ENCODE measurements at regions not wholly inside any gene's neighbourhood (a gene's known extent, or its start where the extent isn't known, plus 50 kb on each side); places are given as distances from the start of the nearest gene placed in this dataset.

DNA sequence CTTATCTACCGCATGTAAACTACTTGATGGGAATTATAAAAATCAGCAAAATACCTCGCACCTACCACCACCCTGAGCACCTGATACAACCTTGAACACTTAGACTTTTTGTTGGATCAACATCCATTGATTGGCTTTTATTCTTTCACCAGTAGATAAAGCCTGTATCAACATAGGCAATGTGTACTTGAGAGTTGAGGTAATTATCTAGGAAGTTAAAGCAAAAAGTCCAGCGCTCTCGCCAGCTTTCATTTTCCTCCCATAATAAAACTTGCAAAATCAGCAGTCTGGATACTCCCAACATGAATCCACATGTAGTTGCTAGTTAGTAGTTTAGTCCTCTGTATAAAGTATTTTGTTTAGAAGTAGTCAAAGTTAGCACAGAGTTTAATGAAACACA is 132.0 kb upstream of the PRDM1 start:
- no peak for DNase-seq

DNA sequence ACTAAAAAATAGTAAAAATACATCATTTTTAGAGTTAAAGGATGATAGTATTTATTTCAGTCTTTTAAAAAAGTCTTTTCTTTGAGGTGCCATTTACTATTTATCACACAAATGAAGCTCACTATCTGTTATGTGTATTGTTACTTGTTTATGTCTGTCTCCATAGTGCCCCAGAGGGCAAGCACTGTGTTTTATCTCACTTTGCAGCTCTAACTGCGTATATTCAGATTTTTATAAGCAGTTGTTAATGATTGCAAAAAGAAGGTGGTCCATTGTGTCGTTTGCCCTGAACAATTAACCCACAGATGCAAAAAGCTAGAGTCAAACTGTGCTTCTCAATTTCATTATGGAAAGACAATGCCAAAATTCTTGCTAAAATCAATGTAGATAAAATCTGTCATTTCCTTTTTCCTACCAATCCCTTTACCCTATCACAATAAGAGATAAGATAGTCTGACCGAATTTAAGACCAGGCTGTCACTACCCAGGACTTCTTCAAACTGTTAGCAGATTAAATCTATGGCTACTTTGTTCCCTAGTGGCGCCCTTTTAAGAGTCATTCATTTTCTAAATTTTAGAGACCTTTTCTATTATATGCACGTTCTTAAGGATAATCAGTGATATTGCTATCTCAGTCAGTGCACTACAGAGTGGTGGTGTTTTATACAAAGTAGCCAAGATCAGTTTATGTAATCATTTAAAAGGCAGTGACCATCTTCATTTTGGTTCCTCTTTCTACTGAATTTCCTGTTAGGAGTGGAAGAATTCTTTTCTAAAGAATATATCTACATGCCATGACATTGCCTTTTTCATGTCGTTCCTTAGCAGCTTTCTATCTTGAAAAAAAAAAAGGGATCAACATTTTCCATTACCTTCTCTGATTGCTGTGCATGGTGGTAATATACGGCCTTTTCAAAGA is 133.1 kb upstream of the PRDM1 start:
- DNase-seq, result no peak

DNA sequence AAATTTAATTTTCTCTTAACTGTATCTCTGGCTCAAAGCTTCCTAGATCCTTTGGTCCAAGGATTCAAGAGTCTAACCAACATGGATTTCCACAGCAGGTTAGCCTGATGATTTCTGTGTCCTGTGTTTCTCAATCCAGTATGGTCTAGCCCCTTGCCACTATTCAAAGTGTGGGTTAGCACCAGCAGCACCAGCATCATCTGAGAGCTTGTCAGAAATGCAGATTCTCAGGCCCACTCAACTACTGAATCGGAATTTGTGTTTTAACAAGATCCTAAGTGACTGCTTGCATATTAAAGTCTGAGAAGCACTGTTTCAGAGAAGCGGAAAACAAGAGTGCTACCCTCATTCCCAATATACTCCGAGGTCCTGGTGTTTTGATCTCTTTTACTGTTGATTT is 133.8 kb upstream of the PRDM1 start:
- no peak for DNase-seq

DNA sequence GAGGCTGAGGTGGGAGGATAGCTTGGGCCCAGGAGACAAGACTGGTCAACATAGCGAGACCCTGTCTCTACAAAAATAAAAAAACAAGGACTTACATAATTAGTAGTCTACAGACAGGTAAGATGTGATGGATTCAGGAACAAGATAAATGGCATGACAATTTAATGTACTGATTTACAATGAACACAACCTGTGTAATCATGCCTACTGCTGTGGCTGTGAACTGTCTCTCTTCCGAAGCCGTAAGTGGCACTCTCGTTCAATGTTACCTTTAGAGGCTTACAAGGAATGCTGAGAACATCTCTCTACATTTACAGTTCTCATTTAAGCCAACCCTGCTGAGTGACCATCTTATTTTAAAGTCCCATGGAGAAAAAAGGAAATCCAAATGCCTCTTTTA is 134.8 kb upstream of the PRDM1 start:
- no peak for DNase-seq

DNA sequence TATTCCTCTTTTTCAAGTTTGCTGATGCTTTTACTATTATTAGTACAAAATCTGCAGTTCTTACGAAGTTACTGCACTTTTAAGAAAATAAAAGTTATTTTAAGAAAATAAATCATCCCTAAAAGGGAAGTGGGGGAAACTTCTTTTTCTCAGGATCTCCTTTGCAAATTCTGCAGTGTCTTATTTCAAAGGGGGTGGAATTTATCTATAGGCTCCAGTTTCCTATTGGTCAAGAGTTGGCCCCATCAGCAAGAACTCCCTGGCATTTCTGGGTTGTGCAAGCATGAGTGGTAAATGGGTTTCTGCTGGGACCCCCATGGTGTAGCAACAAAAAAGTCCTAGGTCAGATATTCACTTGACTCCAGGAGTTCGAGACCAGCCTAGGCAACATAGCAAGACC is 136.3 kb upstream of the PRDM1 start:
- DNase-seq, result no peak

DNA sequence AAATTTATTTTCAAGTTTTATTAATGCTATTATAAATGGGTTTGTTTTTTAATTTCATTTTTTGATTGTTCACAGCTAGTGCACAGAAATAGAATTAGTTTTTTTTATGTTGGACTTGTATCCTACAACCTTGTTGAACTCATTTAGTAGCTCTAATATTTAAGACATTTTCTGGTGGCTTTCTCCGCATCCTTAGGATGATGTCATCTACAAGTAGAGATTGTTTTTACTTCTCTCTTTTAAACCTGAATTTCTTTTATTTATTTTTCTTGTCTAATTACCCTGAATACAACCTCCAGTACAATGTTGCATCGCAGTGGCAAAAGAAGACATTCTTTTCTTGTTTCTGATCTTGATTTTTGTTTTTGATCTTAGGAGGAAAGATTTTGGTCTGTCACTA is 142.6 kb upstream of the PRDM1 start:
- no peak for DNase-seq

DNA sequence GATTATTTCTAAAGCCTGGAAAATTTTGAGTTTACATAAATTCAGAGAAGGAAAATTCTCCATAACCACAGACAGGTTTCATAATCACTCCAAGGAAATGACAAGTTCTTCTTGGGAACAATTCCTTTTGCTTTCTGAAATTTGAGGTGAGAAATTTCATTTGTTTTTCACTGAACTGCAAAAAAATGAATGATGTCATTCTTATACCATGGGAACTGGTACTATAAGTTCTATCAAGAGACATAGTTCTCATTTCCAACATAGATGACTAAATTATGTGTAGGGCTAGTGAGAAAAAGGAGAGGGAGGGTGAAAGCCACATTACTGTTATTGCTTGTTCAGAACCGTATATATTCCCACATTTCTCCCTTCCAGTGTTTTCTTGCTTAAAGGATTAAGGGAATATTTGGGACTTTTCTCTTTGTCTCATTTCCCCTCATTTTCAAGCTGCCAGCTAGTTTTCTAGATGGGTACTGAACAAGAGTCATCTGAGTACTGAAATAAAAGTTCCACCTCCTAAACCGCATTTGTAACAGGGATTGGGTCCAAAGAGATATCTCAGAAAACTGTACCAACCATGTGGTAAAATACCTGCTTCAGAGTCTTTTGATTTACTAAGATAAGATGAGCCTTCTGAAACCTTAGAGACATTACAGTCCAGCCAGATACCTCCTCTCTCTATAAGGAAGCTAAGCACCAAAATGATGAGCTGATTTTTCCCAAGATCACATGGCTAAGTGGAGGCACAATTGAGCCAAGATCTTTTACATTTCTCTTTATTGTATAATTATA is 144.3 kb upstream of the PRDM1 start:
- no peak for DNase-seq

DNA sequence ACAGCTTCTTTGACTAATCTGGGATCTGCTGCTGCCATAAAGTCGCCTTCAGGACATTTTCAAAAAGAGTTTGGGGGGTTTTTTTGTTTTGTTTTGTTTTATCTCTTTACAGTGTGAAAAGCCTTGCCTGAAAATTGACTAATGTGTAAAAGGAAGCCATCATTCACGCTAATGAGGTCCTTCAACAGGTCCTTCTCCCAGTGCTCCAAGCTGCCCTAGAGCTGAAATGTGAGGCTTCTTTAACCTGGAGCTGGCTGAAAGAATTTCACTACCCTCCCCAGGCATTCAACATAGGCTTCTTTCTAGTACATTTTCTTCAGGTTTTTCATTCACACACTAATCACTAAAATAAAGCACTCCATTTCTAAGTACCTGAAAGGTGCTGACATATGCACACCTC is 145.1 kb upstream of the PRDM1 start:
- DNase-seq, result no peak

DNA sequence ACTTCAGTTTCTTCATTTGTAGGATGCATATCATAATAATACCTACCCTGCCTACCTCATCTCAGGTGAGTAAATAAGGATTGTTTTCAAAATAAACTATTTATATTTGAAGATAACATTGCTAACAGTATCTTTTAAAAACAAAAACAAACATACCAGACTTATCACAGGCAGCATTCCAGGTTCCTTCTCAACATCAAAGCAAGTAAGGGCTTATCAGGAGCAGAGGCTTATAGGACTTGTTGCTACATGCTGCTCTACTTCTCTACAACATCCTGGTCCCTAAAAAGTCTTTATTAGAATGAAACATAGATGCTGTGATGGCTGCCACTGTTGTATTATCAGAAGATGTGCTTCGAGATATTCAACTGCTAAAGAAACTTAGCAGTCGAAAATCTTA is 149.2 kb upstream of the PRDM1 start:
- DNase-seq, result no peak

DNA sequence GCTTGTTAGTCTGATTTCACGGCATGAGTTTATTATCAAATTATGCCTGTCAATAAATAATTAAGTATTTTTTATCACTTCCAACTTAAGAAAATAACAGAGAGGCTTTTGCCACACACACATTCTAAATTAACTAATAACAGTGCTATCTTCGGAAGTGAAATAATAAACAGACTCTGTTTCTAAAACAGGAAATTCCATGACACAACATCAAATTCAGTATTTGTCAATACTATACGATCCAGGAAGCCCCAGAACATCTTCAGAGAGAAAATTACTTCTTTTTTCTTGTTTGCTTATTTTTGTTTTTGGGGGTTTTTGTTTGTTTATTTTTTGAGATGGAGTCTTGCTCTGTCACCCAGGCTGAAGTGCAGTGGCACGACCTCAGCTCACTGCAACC is 150.7 kb upstream of the PRDM1 start:
- no peak for DNase-seq

DNA sequence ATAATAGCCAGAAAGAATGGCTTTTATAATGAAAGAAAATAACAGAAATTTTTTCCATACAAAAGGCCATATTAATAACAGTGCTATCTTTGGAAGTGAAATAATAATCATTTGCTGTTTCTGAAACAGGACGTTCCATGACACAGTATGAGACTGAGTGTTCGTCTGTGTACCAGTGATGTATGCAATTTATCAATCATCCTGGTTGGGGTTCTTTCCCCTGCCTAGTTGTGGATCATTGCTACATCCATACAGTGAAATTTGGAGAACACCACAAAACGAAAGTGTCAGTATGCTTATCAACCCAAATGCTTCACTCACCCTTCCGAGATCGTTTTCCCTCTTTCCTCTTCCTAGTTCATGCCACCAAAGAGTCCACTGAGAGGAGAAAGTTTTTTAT is 151.4 kb upstream of the PRDM1 start:
- DNase-seq, result no peak

DNA sequence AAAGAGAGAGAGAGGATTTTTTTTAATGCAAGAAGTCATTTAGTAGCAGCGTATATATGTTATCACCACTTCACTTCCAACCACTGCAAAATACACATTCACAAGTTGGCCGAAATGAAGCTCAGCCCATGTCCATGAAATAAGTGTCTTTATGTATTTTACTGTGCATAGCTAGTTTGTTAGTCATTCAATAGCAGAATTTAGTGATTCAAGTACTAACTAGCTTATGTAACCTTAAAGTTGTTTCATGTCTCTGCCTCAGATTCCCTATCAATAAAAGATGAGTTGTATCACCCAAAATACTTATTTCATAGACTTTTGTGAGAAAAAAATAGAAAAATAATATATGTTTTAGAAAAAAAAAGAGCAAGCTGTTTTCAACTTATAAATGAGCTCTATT is 153.7 kb upstream of the PRDM1 start:
- no peak for DNase-seq

DNA sequence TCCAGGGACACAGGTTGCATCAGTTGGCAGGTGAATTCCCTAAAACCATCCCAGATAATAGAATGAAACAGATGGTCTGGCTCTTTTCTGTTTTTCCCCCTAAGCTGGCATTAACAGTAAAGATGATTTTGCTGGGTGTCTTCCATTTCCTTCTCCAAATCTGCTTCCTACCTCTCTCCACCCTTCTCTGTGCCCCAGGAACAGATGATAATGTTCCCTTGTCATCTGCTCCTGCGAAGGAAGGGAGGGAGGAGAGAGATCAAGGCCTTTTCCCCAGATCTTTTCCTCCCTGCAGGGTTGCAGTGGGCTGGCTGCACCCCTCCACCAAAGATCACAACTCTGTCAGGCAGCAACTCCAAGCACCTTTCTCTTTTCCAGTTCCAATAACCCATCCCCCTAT is 156.5 kb upstream of the PRDM1 start:
- no peak for DNase-seq

DNA sequence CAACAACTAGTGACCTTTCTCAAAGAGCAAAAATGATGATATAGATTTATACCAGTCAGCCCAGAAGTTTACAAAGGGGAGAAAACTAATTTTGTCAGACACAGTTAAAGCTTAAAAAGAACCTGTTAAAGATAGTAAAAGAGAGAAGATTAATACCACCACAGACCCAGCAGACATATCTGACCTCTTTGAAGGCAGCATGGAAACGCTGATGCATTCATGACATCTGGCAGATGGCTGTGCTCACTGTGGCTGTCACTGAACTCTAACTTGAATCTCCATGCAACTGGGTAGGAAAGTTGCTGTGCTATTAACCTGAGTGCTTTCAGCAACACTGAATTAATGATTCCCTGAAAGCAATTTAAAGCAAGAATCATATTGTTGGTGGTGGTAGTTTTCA is 159.8 kb upstream of the PRDM1 start:
- DNase-seq, result no peak

DNA sequence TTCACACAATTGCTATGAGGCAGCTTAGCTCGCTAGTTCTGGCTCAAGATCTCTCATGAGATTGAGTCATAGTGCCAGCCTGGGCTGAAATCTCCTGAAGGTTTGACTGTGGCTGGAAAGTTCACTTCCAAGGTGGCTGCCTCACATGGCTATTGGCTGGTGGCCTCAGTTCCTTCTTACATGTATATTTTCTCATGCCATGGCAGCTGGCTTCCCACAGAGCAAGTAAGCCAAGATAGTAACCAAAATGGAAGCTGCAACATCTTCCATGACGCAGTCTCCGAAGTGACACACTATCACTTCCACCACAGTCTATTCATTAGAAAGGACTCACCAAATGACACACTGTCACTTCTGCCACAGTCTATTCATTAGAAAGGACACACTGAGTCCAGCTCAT is 160.4 kb upstream of the PRDM1 start:
- no peak for DNase-seq

DNA sequence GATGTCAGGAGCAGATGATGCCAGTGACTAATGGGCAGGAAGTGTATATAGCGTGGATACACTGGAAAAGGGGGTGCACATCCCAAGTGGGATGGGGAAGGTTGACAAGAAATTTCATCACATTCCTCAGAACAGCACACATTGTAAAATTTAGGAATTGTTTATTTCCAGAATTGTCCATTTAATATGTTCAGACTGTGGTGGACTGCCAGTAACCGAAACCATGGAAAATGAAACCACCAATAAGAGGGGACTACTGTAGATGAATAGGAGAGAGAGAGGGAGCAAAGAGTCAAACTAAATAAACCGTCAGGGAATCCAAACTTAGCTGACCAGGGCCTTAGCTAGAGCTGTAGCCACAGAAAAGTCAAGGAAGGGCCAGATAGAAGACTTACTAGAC is 164.4 kb upstream of the PRDM1 start:
- DNase-seq, result no peak

DNA sequence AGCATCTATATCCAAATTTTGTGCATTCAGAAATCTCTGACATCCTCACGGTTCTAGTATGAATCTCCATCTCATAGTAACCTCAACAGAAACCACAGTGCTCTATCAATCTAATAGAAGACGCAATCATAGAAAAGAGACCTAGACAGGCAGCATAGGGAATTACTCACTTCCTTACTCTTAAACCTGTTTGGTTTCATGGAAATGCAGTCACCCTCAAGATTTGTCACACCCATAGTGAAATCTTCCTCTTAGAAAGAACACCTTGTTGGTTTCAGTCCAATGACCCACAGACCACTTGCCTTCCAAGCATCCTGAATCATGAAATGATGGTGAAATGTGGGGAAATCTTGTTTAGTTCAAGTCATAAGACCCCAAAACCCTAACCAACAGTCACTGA is 166.1 kb upstream of the PRDM1 start:
- DNase-seq, result no peak

DNA sequence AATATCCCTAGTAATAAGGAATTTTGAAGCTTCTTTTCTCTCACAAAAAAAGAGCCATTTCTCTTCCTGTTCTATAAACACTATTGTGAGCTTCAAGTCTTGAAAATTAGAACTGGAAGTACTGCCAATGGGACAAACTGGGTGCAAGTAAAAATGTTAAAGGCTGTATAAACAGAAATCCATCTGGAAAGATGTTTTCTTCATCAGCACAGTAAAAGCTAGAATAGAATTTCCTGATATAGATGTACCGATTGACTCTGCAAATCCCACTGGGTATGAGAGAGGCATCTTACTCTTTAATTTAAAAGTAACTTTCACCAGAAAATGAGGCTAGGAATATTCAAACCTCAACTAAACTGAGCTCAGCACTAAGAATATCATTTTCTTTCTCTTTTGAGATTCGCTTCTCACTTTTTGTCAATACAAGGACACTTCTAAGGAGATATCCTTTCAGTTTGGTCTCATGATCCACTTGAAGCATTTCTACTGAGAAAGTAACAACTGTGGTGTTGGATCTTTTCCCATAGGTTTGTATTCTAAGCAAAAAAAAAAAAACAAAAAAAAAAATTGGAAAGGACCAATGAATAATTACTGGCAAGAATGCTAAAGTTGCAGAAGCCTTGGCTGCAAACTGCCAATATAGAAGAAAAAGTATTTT is 169.0 kb upstream of the PRDM1 start:
- no peak for DNase-seq

DNA sequence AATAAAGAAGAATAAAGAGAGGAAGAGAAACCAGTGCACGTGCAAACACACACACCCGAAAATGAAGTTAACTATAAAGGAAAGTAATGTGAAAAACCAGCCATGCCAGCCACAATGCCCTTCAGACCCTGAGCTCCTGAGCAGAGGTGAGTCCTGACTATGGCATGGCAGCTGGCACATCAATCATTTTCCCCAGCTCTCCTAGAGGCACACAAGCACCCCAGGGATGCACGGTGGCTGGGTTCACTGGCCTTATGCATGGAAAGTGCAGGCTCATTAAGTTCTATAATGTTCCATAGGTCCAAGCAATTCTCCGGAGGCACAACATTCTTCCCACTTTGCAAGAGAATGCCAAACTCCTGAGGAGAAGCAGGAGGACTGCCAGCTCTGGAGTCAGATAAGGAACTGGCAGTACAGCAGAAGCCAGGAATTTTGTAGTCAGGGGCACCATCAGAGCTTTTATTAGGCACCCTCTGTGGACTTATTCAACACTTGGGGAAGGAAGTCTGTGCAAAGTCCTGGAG is 175.0 kb upstream of the PRDM1 start:
- DNase-seq, result no peak

DNA sequence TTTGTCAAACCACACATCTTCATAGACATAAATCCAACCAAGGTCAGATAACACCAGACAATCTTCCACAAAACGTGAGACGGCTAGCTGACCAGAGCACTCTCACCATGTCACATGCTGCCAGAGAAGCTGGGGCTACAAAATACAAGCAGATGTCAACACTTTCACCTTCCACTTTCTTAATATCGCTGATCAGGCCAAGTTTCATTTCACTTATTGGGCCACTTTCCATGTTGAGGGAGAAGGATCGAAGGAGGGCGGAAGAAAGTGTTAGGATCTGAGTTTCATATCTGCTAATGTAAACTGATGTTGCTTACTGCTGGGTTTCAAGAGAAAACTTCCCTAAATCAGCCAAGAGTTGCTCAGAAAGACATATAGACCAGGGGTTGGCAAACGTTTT is 177.0 kb upstream of the PRDM1 start:
- DNase-seq, result no peak

DNA sequence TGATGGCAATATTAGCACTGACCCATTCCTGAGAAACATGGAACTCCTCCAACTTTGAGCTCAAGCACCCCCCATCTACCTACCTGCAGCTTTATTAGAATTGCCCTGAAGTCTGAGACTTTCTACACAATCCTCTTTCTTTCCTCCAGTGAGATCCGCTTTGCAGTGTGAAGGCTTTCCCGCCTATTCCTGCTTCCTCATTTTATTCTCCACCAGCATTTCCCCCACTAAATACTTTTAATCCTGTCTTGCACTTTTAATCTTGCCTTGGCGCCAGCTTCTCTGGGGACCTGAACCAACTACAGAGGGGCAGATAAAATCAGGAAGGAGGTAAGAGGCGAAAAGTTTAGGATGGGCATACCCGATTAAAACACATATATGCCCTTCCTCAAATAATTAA is 178.1 kb upstream of the PRDM1 start:
- DNase-seq, result no peak

DNA sequence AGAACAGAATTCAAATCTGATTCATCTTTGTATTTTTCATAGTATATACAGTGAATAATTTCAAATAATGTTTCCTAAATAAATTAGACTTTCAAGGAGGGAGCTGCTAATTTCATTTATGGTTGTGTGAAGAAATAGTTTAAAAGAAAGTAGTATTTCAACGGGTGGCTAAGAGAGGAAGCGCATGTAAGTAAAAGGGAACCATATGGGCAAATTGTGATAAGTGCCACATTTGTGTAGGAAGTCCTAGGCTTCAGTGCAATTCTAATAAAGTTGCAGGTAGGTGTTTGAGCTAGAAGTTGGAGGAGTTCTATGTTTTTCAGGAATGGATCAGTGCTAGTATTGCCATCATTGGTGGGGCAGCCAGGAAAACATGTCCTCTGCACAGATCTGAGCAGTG is 178.8 kb upstream of the PRDM1 start:
- no peak for DNase-seq

DNA sequence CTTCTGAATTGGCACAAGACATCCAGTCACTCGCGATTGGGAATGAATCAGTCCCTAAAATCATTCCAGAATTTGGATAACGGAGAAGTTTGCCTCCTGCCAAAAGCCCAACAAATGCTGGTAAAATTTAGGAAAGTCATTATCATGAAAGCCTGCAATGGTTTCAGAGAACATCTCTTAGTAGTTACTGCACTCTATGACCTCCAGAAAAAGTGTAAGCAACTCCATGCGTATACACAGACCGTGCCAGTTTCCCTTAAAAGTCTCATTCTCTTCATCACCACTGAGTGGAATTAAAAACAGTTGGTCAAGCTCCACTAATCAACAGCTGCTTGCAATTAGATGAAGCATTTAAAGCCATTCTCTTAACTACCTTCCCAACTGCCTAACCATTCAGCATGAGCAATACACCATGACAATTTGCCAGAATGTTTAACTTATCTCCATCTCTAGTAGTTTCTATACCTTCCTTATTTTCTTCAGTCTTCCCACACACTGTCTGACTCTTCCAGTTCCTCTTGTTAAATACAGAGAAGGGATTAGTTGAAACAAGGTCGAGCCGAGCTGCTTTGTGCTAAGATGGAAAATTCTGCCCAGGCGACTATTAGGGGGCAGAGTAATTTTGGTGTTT is 183.6 kb upstream of the PRDM1 start:
- no peak for DNase-seq

All from NCI-H1417 treated with DMSO at 0.1 percent for 48 hours (cell line).